Suprapubic skin (tissue), 4 donors: ENCODE measurements at regions not wholly inside any gene's neighbourhood (a gene's known extent, or its start where the extent isn't known, plus 50 kb on each side); places are given as distances from the start of the nearest gene placed in this dataset.

Source experiments
- DNase-seq, 2 donors: peaks; one replicate each; pipeline ENCODE4 v3.0.0-alpha.2; 2019; ENCODE audit warnings: low spot score in 2 of 2
- H3K27ac ChIP-seq: fragments of 200-600 bp; sonication (generic); one replicate; pipeline ENCODE4 v1.5.1; 2019
- H3K27me3 ChIP-seq: fragments of 200-600 bp; sonication (generic); one replicate; pipeline ENCODE4 v1.5.1; 2019
- H3K36me3 ChIP-seq: fragments of 200-600 bp; sonication (generic); one replicate; pipeline ENCODE4 v1.5.1; 2019
- H3K4me1 ChIP-seq: fragments of 200-600 bp; sonication (generic); one replicate; pipeline ENCODE4 v1.5.1; 2019
- H3K4me3 ChIP-seq: fragments of 200-600 bp; sonication (generic); one replicate; pipeline ENCODE4 v1.5.1; 2019; ENCODE audit warnings: mild to moderate bottlenecking
- H3K9me3 ChIP-seq: fragments of 200-600 bp; sonication (generic); one replicate; pipeline ENCODE4 v1.5.1; 2019
- CTCF ChIP-seq, 2 donors: fragments of 200-600 bp in 1 of 2; fragments of 450-650 bp in 1 of 2; sonication (generic) in 1 of 2; IDR thresholded peaks; one replicate each; pipeline ENCODE4 v1.5.1; 2016 to 2019; ENCODE audit warnings: antibody characterized with exemption in 2 of 2, mild to moderate bottlenecking in 1 of 2, moderate library complexity in 1 of 2
- EP300 ChIP-seq: sonication (generic); formaldehyde crosslinking; IDR thresholded peaks from one replicate; pipeline ENCODE4 v1.6.1; 2017; ENCODE audit warnings: antibody characterized with exemption
- POLR2A ChIP-seq, 2 donors: fragments of 450-650 bp; IDR thresholded peaks; one replicate each; pipeline ENCODE4 v1.6.1; 2017; ENCODE audit warnings: antibody characterized with exemption in 2 of 2, mild to moderate bottlenecking in 2 of 2, moderate library complexity in 2 of 2
- POLR2AphosphoS5 ChIP-seq, 3 donors: sonication (generic); formaldehyde crosslinking; IDR thresholded peaks; one replicate each; pipeline ENCODE4 v1.6.1; 2017; ENCODE audit warnings: antibody characterized with exemption in 3 of 3
- WGBS: methylation state at CpG from one replicate; pipeline ENCODE4 v1.1.5; 2018; 5-methylcytosine and 5-hydroxymethylcytosine counted together

- Histone ChIP-seq H3K27me3 (no peaks in the 10 kb centered on the region), H3K9me3 (no peaks in the 10 kb centered on the region), H3K4me3 (no peak overlapping the region), H3K36me3 (no peaks in the 10 kb centered on the region), H3K27ac (no peak overlapping the region), H3K4me1 (peaks cover 9% of the 10 kb centered on the region)
- 87% methylated on average over 18 of the region's 18 CpGs for WGBS
- peak in 1 of 2 donors; percentile 48 for DNase-seq
- TF ChIP-seq POLR2A (IDR thresholded peaks at IDR 0.05) = no peak
- TF ChIP-seq EP300 = no peak
- TF ChIP-seq CTCF (IDR thresholded peaks at IDR 0.05) = no peak
- TF ChIP-seq POLR2AphosphoS5 (IDR thresholded peaks at IDR 0.05) = no peak
Observed at GRCh38 chr3:127140501-127141460, 52.1 kb upstream of the PRR23E start.

- Histone ChIP-seq H3K36me3 (no peaks in the 10 kb centered on the region), H3K4me3 (no peak overlapping the region), H3K9me3 (no peaks in the 10 kb centered on the region), H3K27me3 (no peaks in the 10 kb centered on the region), H3K4me1 (peaks cover 6% of the 10 kb centered on the region), H3K27ac (no peak overlapping the region)
- no peak for TF ChIP-seq POLR2A (IDR thresholded peaks at IDR 0.05)
- TF ChIP-seq CTCF (IDR thresholded peaks at IDR 0.05) = no peak
- TF ChIP-seq EP300 = no peak
- no peak for TF ChIP-seq POLR2AphosphoS5 (IDR thresholded peaks at IDR 0.05)
- DNase-seq = peak in 1 of 2 donors; percentile 44
- 34% methylated on average over 16 of the region's 19 CpGs for WGBS
Observed at GRCh38 chr3:127141921-127142730, 50.8 kb upstream of the PRR23E start.
